ENCODE measurements at regions not wholly inside any gene's neighbourhood (a gene's known extent, or its start where the extent isn't known, plus 50 kb on each side); places are given as distances from the start of the nearest gene placed in this dataset.

GRCh38 chr16:86242244-86243122, 267.8 kb upstream of the FOXF1 start:
- Histone ChIP-seq H3K4me1 (no peaks in the 10 kb centered on the region), H3K9me3 (no peaks in the 10 kb centered on the region), H3K27me3 (no peaks in the 10 kb centered on the region), H3K27ac (no peak overlapping the region), H3K36me3 (ENCODE audit: low read depth, missing control alignments) (no peaks in the 10 kb centered on the region), H3K4me3 (no peak overlapping the region)
- 84 to 85% methylated on average over 15 to 16 of the region's 16 CpGs for WGBS, 2 donors
- intact Hi-C loops (cut with DNase I; ENCODE audit: low total_unique reads), result no loop called here
- TF ChIP-seq CTCF (IDR thresholded peaks at IDR 0.05), result no peak
- no peak for TF ChIP-seq POLR2A (IDR thresholded peaks at IDR 0.05)
- no peak for DNase-seq

GRCh38 chr16:86243123-86243473, 267.2 kb upstream of the FOXF1 start:
- Histone ChIP-seq H3K27ac (no peak overlapping the region), H3K4me3 (no peak overlapping the region), H3K36me3 (ENCODE audit: low read depth, missing control alignments) (no peaks in the 10 kb centered on the region), H3K9me3 (no peaks in the 10 kb centered on the region), H3K27me3 (no peaks in the 10 kb centered on the region), H3K4me1 (no peaks in the 10 kb centered on the region)
- no peak for DNase-seq
- WGBS, 2 donors, result 84 to 86% methylated on average over 6 of the region's 6 CpGs
- TF ChIP-seq CTCF (IDR thresholded peaks at IDR 0.05) (no peak), POLR2A (IDR thresholded peaks at IDR 0.05) (no peak)
- intact Hi-C loops (cut with DNase I; ENCODE audit: low total_unique reads), result no loop called here

- no peak overlapping the region for H3K4me3 ChIP-seq
- 86 to 90% methylated on average over 5 to 15 of the region's 15 CpGs for WGBS, 2 donors
- no peaks in the 10 kb centered on the region for H3K27me3 ChIP-seq
- no peak for DNase-seq
- no peaks in the 10 kb centered on the region for H3K36me3 ChIP-seq (ENCODE audit: low read depth, missing control alignments)
- H3K4me1 ChIP-seq, result no peaks in the 10 kb centered on the region
- no peak overlapping the region for H3K27ac ChIP-seq
- no peaks in the 10 kb centered on the region for H3K9me3 ChIP-seq
- TF ChIP-seq CTCF (IDR thresholded peaks at IDR 0.05) (no peak), POLR2A (IDR thresholded peaks at IDR 0.05) (no peak)
- intact Hi-C loops (cut with DNase I; ENCODE audit: low total_unique reads), result no loop called here
Measured at GRCh38 chr16:86243571-86244154, 266.7 kb upstream of the FOXF1 start.

- 72 to 81% methylated on average over 6 to 9 of the region's 9 CpGs for WGBS, 2 donors
- no peak for DNase-seq
Measured at GRCh38 chr16:86244158-86244557, 266.2 kb upstream of the FOXF1 start.

More at GRCh38 chr16:86244158-86244557, 266.2 kb upstream of the FOXF1 start:
- TF ChIP-seq POLR2A (IDR thresholded peaks at IDR 0.05), result no peak
- no peak for TF ChIP-seq CTCF (IDR thresholded peaks at IDR 0.05)
- H3K27me3 ChIP-seq, result no peaks in the 10 kb centered on the region
- intact Hi-C loops (cut with DNase I; ENCODE audit: low total_unique reads), result no loop called here
- no peaks in the 10 kb centered on the region for H3K36me3 ChIP-seq (ENCODE audit: low read depth, missing control alignments)
- no peaks in the 10 kb centered on the region for H3K4me1 ChIP-seq
- no peak overlapping the region for H3K4me3 ChIP-seq
- no peak overlapping the region for H3K27ac ChIP-seq
- no peaks in the 10 kb centered on the region for H3K9me3 ChIP-seq

Measured in testis (tissue), 2 donors.